Mesothelial cell of epicardium (in vitro differentiated cells): ENCODE measurements at regions not wholly inside any gene's neighbourhood (a gene's known extent, or its start where the extent isn't known, plus 50 kb on each side); places are given as distances from the start of the nearest gene placed in this dataset.

ENCODE experiments used
- DNase-seq, 2 experiments: peaks; one replicate each; pipeline ENCODE4 v3.0.0; 2021; ENCODE audit warnings: low spot score in 2 of 2; ENCODE audit not compliant: unreplicated experiment in 2 of 2
- H3K27ac Mint-ChIP-seq: 2 replicates; pipeline ENCODE4 v1.8.0; 2021; ENCODE audit warnings: mixed read lengths
- H3K27me3 Mint-ChIP-seq: 2 replicates; pipeline ENCODE4 v1.8.0; 2021; ENCODE audit warnings: low read depth, mixed read lengths
- H3K36me3 Mint-ChIP-seq: 2 replicates; pipeline ENCODE4 v1.8.0; 2021; ENCODE audit warnings: mixed read lengths
- H3K4me1 Mint-ChIP-seq: 2 replicates; pipeline ENCODE4 v1.8.0; 2021; ENCODE audit warnings: mixed read lengths
- H3K4me3 Mint-ChIP-seq: 2 replicates; pipeline ENCODE4 v1.8.0; 2021; ENCODE audit warnings: mild to moderate bottlenecking, moderate library complexity, mixed read lengths
- H3K9me3 Mint-ChIP-seq: 2 replicates; pipeline ENCODE4 v1.8.0; 2021; ENCODE audit warnings: mixed read lengths
- CTCF ChIP-seq: fragments of 200-600 bp; sonication (generic); IDR thresholded peaks from one replicate; pipeline ENCODE4 v1.5.0; 2021; ENCODE audit warnings: antibody characterized with exemption; ENCODE audit not compliant: unreplicated experiment

DNA sequence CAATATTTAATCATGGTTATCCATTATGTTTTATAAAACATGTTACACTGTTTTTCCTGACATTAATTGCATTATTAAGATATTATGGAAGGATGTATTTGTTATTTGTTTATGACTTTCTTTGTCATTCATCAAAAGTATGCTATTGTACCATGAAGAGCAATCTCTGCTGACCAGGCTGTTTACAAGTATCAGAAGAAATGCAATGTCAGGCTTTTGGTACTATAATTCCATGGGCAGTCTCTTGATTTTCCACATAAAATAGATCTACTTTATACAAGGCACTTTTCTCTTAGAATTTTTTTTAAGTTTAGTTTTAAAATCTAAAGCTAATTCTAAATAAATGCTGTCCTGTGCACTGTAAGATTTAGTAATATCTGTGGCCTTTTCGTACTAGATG lies 196.6 kb downstream of the COX7C start:
- Mint-ChIP-seq H3K27ac (no peak overlapping the region), H3K4me3 (no peak overlapping the region), H3K9me3 (no peaks in the 10 kb centered on the region), H3K36me3 (no peaks in the 10 kb centered on the region), H3K27me3 (no peaks in the 10 kb centered on the region), H3K4me1 (no peaks in the 10 kb centered on the region)
- no peak for DNase-seq
- no peak for TF ChIP-seq CTCF

GRCh38 chr5:86814907-86815306 lies 197.2 kb downstream of the COX7C start:
- no peak overlapping the region for H3K27ac Mint-ChIP-seq
- no peak for DNase-seq

DNA sequence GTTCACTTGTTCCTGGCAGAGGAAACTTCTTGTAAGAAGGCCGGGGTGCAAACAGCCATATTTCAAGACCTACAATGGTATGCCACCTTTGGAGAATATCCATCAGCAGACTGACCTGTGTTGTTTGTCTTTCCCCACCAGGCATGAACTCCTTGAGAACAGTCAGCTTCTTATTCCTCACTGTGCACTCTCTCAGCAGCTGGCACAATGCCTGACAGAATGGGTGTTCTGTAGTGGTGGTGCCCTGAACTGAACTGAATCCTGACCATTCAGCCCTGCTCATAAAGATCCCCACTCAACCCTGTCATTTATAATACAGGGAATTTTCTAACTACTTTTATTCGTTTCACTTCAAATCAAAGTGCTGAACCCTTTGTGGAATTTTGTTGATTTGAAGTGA lies 206.9 kb downstream of the COX7C start:
- TF ChIP-seq CTCF = no peak

More at GRCh38 chr5:86814907-86815306, 197.2 kb downstream of the COX7C start:
- Mint-ChIP-seq H3K36me3 (no peaks in the 10 kb centered on the region), H3K27me3 (no peaks in the 10 kb centered on the region), H3K4me3 (no peak overlapping the region), H3K9me3 (no peaks in the 10 kb centered on the region), H3K4me1 (no peaks in the 10 kb centered on the region)
- no peak for TF ChIP-seq CTCF

GRCh38 chr5:86831128-86831527 lies 213.4 kb downstream of the COX7C start:
- no peak overlapping the region for H3K4me3 Mint-ChIP-seq

More for the DNA sequence above, 206.9 kb downstream of the COX7C start:
- Mint-ChIP-seq H3K27me3 (no peaks in the 10 kb centered on the region), H3K4me1 (no peaks in the 10 kb centered on the region), H3K4me3 (no peak overlapping the region), H3K27ac (no peak overlapping the region), H3K9me3 (peaks cover 11% of the 10 kb centered on the region), H3K36me3 (no peaks in the 10 kb centered on the region)
- no peak for DNase-seq

GRCh38 chr5:86833868-86834267 lies 216.1 kb downstream of the COX7C start:
- H3K9me3 Mint-ChIP-seq = peaks cover 16% of the 10 kb centered on the region
- H3K4me1 Mint-ChIP-seq = no peaks in the 10 kb centered on the region
- DNase-seq = no peak
- H3K36me3 Mint-ChIP-seq = no peaks in the 10 kb centered on the region
- H3K27me3 Mint-ChIP-seq = no peaks in the 10 kb centered on the region
- H3K4me3 Mint-ChIP-seq = no peak overlapping the region
- no peak for TF ChIP-seq CTCF
- no peak overlapping the region for H3K27ac Mint-ChIP-seq

More at GRCh38 chr5:86831128-86831527, 213.4 kb downstream of the COX7C start:
- H3K27ac Mint-ChIP-seq = no peak overlapping the region
- no peaks in the 10 kb centered on the region for H3K27me3 Mint-ChIP-seq
- no peaks in the 10 kb centered on the region for H3K36me3 Mint-ChIP-seq
- peaks cover 21% of the 10 kb centered on the region for H3K9me3 Mint-ChIP-seq
- TF ChIP-seq CTCF = no peak
- DNase-seq = no peak
- H3K4me1 Mint-ChIP-seq = no peaks in the 10 kb centered on the region

- H3K36me3 Mint-ChIP-seq = no peaks in the 10 kb centered on the region
- H3K27me3 Mint-ChIP-seq = no peaks in the 10 kb centered on the region
- no peak overlapping the region for H3K27ac Mint-ChIP-seq
- no peak for DNase-seq
- H3K4me3 Mint-ChIP-seq = no peak overlapping the region
- H3K4me1 Mint-ChIP-seq = no peaks in the 10 kb centered on the region
- TF ChIP-seq CTCF = no peak
- no peaks in the 10 kb centered on the region for H3K9me3 Mint-ChIP-seq
These were observed 219.9 kb downstream of the COX7C start for GRCh38 chr5:86837610-86838009.
